GM21717 (cell line): ENCODE measurements at regions not wholly inside any gene's neighbourhood (a gene's known extent, or its start where the extent isn't known, plus 50 kb on each side); places are given as distances from the start of the nearest gene placed in this dataset.
"Not testable (repeated sequence)": the region's sequence is repeated elsewhere in the genome, so short reads cannot be mapped to it uniquely, and the experiment has no call there.

Source experiments
- ATAC-seq: cut with Tn5 transposase; IDR thresholded peaks from one replicate; pipeline ENCODE4 v1.9.1; 2021; ENCODE audit warnings: mild to moderate bottlenecking, moderate library complexity; ENCODE audit not compliant: unreplicated experiment

DNA sequence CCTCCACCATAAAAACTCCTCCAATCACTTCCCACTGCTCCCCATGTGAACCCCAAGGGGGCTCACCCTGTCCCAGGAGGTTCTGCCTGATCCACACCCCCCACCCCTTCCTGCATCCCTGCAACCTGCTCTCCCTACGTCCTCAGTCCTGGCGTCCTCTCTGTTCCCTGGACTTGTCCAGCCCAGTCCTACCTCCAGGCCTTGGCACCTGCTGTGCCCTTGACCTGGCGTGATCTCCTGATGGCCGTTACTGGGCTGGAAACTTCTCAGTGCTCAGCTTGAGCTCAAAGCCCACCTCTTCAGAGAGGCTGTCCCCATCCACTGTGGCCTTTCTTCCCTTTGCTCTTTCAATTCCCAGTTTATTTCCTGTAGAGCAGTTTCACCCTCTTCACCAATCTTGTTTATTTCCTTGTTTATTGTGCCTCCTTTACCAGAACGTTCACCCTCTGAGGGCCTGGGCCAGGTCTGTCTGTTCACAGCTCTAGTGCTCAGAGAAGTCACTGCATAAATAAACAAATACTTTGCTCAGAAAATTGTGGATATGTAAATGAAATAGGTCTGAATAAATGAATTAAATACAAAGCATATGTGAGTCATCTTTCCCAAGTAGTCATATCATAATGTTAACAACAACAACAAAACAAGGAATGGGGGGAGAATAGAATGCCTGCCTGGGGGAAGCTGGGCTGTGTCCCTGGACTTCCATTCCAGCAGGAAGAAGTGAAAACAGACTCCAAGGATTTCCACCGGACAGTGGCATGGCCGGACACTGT, 175.7 kb upstream of the SULF2 start:
- no peak for ATAC-seq

DNA sequence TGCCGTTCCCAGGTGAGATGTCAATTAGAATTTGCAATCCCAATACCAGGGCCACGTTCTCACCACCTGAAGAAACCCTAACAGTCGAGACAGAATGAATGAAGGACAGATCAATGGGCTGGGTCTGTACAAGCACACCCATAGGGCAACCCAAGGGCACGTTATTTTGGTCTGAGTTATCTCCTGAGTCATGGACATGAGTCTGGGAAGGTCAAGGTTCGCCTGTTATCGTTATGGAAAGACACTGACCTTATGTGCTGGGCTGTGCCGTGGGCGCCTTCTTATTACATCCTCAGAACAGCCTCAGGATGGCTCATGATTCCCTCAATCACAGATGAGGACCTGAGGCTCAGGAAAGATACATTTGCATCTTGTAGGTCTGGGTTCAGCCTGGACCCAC, 175.0 kb upstream of the SULF2 start:
- no peak for ATAC-seq

DNA sequence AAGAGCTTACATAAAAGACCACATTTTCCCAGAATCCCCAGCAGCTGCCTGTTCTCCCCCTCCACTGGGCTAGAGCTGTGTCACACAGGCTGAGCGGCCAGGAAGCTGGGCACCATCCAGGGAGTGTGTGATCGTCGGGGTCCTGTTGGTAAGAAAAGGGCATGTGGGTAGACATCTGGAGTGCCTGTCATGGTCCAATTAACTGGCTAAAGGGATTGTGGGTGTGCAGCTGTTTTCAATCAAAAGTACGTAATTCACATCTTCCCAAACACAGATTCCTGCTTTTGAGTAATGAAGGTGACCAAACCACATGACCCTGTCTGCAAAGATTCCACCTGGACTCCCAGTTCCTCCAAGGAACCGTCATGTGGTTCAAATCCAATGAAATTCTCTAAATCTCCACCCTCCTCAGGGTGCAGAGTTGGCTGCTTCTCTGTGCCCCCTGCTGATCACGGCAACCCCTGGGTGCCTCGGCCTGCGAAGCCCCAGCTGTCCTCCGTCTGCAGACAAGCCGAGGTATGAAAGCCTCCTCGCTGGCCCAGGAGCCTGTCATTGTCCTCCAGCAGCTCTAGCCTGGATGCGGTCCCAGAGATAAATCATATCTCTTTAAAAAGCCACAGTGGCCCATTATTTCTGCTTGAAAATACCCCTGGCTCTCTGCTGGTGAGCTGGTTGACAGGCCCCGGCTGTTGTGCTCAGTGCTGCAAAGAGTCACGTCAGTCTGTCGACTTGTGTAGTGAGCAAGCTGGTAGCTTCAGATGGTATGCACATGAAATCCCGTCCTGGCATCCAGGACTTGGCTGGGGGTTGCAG, 172.9 kb upstream of the SULF2 start:
- ATAC-seq, result not testable (repeated sequence)

DNA sequence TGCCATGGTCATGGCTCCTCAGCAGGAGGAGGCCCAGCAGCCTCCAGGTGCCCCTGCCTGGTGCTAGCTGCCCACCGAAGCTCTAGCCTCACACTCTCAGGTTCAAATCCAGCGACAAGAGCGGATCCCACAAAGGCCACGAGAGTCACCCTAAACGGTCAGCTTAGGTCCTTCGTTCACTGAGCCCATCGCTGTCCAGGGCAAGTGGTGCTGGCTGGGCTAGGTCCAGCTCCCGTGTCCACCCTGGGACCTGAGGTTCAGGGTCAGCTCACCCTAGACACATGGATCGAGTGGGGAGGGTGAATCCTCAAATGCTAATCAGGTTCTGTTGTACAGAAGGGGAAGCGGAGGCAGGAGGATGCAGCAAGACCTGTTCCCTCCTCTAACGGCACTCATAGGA, 171.9 kb upstream of the SULF2 start:
- ATAC-seq, result no peak

DNA sequence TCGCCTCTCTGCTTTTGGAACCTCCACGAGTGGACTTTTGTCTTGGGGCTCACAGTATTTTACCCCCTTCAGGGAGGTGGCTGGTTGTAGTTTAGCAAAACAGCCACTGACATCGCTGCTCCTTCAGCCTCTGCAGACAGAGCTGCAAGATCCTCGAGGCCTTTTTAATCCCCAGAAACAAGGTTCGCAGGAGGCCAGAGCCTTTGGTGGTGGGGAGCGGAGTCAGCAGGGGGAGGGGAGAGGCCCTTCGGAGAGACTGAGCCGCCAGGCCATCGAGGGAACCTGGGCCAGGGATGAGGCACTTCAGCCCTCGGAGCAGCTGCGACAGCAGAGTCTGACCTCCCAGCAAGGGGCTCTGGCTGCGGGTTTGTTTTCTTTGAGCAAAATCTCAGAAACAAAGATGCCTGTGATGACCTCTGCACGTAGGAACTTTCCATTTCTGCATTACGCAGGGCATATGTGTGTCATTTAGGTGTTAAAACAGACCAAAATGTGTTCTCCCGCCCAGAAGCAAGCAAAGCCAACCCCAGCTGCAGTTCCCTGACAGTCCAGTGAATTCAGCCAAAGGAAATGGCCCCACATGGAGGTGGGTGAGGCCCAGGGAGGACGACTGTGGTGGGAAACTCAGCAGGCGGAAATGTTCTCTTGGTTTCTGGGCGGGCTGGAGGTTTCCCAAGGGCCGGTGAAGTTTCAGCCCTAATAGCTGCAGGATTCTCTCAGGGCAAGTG, 171.2 kb upstream of the SULF2 start:
- ATAC-seq, result no peak

DNA sequence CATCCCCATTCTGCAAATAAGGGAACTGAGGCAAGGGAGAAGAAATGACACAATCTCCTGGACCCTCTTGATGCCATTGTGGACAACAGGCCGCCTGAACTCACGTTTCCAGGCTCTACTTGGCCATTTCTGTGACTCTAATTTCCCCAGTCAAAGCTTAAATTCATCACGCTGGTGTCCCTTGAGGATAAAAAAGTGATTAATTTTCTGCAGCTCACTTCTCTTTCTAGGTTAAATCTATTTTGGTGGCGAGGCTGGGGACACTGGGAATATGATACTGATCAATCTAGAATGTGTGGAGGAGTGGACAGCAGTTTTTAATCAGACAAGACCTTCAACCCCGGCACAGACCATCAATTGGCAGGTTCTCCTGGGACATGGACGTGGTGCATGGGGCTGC, 168.2 kb upstream of the SULF2 start:
- ATAC-seq, result no peak

DNA sequence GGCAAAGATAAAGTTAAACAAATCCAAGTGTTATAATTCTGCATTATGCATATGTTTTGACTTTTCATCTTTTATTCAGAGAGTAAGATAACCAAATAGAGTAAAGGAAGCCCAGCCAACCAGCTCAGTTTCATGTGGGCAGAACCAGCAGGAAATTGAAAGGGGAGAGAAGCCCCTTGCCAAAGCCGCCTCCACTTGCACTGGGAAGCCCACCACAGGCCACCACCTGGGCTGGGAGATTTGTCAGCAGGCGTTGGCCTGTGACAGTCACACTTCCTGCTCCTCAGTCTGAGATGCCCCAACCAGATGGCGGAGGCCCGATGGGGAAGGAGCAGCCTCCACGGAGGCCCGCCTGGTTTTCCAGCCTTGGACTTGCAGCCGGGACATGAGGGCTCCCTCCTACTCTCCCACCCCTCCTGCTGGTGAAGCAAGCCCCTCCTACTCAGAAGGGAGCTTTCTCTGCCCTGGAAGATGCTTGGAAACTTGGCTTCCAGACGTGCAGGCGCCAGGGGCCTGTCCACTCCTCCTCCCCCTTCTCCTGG, 166.8 kb upstream of the SULF2 start:
- ATAC-seq, result no peak

DNA sequence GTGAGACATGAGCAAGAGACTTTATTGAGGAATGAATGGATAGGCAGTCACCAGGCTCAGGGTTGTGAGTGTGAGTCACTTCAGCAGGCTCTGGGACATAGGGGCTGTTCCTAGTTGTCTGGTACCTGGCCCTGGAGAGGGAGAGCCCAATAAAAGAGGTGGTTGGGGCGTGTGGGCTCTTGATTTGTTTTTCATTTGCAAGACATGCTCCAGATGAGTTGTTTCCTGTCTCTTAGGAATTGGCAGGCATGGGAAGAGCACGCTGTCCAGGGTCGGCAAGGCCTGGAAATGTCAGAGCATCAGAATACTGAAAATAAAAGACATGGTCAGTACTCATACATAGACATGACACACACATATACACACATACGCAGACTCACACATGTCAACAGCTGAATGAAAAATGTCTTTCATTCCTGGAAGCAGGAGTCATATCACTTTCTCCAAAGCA, 166.3 kb upstream of the SULF2 start:
- ATAC-seq, result no peak

DNA sequence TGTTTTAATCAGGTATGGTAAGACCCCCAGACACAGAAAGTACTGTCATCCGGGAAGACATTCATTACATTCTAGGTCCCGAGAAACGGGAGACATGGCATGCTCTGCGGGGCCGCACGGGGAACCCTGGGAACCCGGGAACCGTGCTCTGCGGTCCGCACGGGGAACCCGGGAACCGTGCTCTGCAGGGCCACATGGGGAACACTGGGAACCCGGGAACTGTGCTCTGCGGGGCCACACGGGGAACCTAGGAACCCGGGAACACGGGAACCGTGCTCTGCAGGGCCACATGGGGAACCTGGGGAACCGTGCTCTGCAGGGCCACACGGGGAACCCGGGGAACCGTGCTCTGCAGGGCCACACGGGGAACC, 165.6 kb upstream of the SULF2 start:
- ATAC-seq, result no peak

DNA sequence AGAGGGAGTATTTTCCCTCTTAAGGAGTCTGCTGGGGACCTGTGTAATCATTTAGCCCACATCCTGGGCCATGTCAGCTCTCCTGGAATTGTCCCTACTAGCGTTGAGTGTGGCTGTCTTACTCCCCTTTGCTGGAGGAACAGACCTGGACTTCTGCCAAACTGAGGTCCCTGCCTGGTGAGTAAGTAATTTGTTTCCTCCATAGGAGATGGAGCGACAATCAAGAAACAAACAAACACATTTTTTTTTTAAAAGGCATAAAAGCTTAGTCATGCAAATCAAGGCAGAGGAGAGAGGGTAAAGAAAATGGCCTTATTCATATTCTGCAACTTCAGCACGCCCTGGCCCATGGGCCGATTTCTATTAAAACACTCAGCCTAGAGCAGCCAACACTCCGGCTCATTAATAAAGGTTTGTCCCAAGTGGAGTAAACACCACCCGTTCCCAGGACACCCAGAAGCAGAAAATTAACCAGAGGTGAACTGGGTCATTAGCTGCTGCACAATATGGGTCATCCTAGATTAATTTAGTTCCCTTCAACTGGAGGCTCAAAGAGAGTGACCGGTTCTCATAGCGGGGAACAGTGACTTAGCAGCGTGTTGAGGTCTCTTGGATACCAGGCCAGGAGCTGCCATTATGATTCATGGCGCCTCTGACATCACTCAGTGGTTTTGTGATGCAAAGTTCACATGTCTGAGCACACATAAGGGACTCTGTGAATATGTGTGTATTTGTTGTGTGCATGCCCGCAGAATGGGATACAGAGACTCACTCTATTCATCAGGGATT, 165.0 kb upstream of the SULF2 start:
- no peak for ATAC-seq

DNA sequence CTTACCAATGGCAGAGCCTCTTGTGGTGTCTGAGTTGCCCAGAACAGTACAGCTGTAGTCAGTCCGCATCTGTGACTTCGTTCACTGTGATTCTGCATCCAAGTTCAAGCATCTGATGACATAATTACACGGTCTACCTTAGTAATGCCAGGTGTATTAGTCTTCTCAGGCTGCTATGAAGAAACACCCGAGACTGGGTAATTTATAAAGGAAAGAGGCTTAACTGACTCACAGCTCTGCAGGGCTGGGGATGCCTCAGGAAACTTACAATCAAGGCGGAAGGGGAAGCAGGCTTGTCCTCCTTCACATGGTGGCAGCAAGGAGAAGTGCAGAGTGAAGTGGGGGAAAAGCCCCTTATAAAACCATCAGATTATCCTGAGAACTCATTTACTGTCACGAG, 163.9 kb upstream of the SULF2 start:
- ATAC-seq, result no peak

DNA sequence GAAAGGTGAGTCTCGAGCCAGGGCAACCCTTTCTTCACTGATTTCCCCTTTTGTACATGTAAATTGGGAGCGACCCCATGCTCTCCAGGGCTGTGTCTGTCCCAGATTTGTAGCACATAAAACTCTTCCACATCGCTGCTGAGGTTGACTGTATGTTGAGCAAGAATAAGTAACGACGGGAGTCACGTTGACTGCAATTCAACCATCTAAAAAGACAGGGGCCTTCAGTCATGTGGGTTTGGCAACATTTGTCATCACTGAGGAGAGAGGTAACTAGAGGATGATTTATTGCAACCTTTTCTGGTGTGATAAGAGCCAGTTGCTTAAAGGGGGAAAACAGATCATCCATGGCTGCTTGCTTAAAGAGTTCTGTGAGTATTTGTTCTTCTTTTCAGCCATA, 159.4 kb upstream of the SULF2 start:
- no peak for ATAC-seq

DNA sequence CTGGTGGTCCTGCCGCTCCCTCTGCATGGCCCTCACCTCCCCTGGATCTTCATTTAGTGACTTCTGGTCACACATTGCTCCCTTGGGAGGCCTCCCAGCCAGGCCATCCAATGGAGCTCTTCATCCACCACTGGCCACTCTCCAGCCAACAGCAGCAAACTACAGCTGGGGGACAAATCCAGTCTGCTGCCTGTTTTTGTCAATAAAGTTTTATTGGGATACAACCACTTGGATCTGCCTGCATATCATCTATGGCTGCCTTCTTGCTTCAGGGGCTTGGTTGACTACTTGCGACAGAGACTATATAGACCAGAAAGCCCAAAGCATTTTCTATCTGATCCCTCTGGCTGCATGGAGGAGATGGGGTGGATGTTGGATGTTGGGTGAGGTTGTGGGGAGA, 156.6 kb upstream of the SULF2 start:
- no peak for ATAC-seq

DNA sequence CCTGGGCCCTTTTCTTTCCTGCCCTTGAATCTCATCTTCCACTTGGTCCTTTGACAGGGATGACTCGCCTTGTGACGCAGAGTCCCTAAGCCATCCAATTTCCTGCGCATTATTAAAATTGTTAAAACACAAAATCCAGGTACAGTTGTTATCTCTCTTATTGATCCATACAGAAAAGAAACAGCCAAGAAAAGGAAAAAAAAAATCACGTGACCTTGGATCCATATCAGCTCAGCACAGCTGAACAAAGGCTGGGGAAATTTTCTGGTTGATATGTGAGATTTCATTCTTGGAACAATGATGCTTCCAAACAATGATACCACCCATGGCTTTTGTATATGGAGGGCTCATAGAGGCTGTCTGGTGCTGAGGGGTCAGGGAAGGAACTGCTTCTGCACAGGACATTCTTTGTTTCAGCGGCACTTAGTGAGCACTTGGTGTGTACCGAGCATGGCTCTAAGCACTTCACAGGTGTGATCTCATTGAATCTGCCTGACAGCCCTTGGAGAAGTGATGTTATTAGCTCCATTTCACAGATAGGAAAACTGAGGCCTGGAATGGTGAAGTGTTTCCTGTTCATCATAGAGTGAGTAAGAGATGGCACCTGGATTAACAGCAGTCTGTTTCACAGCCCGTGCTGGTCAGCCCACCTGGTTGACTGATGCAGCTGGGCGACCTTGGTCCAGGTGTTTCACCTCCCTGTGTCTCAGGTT, 155.0 kb upstream of the SULF2 start:
- ATAC-seq, result no peak

DNA sequence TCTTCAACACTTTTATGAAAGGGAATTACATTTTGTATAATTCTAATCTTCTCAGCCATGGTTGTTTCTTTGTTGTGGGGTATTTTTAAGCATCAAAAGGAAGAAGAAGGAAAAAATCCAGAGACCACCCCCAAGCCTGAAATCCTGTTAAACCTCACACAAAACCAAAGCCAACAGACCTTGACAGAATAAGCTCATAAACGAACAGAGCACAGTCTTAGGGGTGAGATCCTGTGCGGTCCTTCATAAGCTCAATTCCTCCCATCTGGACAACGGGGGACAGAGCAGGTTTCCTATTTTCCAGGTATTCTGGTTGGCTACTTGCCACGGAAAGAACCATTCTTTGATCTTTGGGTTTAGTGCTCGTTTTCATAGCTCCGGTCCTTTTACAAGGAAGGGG, 151.3 kb upstream of the SULF2 start:
- no peak for ATAC-seq

DNA sequence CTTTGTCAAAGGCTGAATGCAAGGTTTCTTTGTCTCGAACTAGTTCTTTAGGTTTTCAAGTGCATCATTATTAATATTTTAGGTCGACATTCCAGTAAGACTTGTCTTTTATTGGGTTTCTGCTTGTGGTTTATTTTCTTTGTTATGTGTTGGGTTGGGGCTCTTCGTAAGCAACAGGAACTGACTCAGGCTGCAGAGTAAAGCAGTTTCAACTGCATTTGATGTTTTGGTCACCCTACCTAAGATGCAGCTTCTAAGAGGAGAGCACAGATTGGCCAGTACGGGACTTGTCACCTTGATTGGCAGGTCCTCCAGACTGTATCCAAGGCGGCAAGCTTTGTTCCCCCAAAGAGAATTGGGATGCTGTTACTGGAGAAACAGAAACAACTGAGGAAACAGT, 149.5 kb upstream of the SULF2 start:
- ATAC-seq, result no peak

DNA sequence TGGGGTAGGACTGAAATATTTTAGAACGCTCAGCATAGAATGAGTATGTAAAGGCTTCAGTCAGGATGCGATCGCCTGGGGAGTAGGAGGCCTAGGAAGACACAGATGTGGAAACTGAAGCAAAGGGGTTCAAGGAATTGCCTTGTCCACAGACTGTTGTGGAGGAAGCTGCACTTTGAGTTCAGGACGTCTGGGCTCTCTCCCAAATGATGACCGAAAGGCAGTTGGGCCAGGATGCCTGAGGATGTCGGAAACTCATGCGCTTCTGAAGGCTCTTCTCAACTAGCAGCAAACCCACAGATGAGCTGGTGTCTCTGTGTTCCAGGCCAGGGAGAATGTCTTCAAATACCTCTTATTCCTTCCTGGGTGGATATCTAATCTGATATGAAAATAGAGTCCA, 146.2 kb upstream of the SULF2 start:
- no peak for ATAC-seq

DNA sequence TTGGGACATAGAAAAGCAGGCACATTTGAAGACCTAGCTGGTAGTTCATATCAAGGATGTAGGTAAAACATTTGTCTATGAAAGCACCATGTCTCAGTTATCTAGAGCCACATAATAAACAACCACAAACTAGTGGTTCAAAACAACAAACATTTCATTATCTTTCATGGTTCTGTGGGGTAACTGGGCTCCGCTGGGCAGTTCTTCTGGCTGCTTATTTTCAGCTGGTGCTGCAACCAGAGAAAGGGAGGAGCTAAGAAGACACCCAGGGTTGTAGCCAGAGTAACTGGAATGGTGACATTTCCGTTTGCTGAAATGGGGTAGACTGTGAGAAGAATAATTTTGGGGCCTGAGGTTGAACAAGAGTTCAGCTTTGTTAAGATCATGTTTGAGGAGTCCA, 145.7 kb upstream of the SULF2 start:
- no peak for ATAC-seq

DNA sequence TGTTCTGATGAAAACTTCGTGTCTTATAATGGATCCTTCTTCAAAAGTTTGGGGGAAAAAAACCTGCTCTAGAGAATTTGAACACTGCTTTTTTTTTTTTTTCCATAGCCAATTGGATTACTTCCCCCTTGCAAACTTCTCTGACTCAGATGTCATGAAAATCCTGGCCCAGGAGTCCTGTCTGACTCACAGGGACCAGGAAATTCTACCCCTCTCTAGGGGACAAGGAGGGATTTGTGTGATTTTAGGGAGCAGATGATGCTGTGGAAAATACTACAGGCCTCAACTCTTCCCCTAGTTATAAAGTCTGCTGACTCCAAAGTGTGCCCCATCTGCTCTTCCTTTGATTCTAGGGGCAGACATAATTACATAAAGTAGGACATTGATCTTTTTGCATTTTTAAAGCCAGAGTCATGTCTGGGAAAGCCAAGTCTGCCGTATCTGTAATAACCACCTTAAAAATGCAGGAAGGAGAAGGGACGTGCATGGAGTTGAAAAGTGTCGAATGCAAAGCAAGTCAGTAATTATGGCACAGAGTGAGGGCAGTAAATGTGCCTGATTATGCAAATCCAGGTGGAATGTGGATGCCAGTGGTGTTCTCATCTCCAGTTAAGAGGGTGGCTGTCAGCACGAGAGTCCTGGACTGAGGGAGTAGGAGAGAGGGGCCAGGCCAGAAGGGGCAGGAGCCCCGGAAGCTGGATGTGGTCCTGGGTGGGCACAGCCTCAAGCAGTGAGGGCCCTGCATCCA, 144.3 kb upstream of the SULF2 start:
- no peak for ATAC-seq
